Activated naive CD8-positive, alpha-beta T cell treated with anti-CD3 and anti-CD28 coated beads for 36 hours (primary cell): ENCODE measurements at regions not wholly inside any gene's neighbourhood (a gene's known extent, or its start where the extent isn't known, plus 50 kb on each side); places are given as distances from the start of the nearest gene placed in this dataset.

Experiments
- DNase-seq: peaks from one replicate; pipeline ENCODE4 v3.0.0; 2021
- H3K27ac Mint-ChIP-seq: one replicate; pipeline ENCODE4 v1.8.0; 2022; ENCODE audit warnings: mild to moderate bottlenecking, moderate library complexity, mixed read lengths
- H3K27me3 Mint-ChIP-seq: one replicate; pipeline ENCODE4 v1.8.0; 2022; ENCODE audit warnings: mild to moderate bottlenecking, mixed read lengths
- H3K36me3 Mint-ChIP-seq: one replicate; pipeline ENCODE4 v1.8.0; 2021; ENCODE audit warnings: mild to moderate bottlenecking, mixed read lengths
- H3K4me1 Mint-ChIP-seq: one replicate; pipeline ENCODE4 v1.8.0; 2021; ENCODE audit warnings: mixed read lengths
- H3K4me3 Mint-ChIP-seq: one replicate; pipeline ENCODE4 v1.8.0; 2022; ENCODE audit warnings: mild to moderate bottlenecking, moderate library complexity, mixed read lengths
- H3K9me3 Mint-ChIP-seq: one replicate; pipeline ENCODE4 v1.8.0; 2022; ENCODE audit warnings: mixed read lengths

DNA sequence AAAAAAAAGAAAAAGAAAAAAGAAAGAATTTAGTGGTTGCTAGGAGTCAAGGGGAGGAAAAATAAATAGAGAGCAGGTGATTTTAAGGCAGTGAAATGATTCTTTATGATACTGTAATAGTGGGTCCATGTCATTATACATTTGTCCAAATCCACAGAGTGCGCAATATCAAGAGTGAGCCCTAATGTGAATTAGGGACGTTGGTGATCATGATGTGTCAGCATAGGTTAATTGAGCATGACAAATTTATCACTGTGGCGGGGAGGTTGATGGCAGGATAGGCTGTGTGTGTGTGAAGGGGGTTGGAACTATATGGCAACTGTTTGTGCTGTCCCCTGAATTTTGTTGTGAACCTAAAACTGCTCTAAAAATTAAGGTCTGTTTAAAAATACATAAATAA, 357.8 kb downstream of the ICE1 start:
- no peak for DNase-seq
- no peaks in the 10 kb centered on the region for H3K4me1 Mint-ChIP-seq
- no peaks in the 10 kb centered on the region for H3K9me3 Mint-ChIP-seq
- no peaks in the 10 kb centered on the region for H3K36me3 Mint-ChIP-seq
- peaks cover 6% of the 10 kb centered on the region for H3K27me3 Mint-ChIP-seq
- no peak overlapping the region for H3K4me3 Mint-ChIP-seq
- no peak overlapping the region for H3K27ac Mint-ChIP-seq

DNA sequence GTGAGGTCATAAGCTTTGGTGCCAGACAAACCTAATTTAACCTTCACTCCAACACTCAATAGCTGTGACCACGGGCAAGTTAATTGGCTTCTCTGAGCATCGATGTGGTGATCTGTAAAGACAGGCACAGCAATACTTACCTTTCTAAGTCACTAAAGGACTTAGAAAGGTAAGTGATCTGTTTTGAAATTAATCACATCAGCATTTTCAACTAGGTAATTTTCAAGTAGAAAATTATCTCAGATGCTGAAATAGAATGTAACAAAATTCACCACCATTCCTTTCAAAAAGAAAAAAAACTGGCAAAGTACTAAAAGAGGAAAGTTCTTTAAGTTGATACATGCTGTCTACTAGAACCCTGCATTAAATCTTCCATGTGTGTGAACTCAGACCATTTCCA, 354.5 kb downstream of the ICE1 start:
- Mint-ChIP-seq H3K27me3 (peaks cover 9% of the 10 kb centered on the region), H3K4me3 (no peak overlapping the region), H3K27ac (no peak overlapping the region), H3K36me3 (no peaks in the 10 kb centered on the region), H3K4me1 (no peaks in the 10 kb centered on the region), H3K9me3 (no peaks in the 10 kb centered on the region)
- DNase-seq, result no peak

DNA sequence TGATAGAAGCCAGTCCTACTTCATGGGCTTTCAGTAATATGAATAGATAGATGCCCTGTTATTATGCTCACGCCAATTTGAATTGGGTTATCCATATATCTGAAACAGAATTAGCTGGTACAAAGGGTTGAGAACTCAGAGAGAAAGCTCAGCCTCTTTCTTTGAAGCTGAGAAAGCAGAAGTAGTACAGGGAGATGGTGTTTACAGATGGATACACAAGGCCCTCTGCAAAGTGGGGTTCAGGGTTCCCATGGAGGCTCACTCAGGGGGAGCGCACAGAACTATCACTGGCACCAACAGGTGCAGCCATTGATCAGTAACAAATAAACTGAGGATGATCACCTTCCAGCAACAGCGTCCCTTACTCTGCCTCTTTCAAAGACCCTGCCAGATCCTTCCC, 349.7 kb downstream of the ICE1 start:
- H3K27me3 Mint-ChIP-seq, result peaks cover 6% of the 10 kb centered on the region
- no peaks in the 10 kb centered on the region for H3K9me3 Mint-ChIP-seq
- H3K4me3 Mint-ChIP-seq, result no peak overlapping the region
- no peaks in the 10 kb centered on the region for H3K4me1 Mint-ChIP-seq
- no peak for DNase-seq
- H3K36me3 Mint-ChIP-seq, result no peaks in the 10 kb centered on the region
- H3K27ac Mint-ChIP-seq, result no peak overlapping the region

DNA sequence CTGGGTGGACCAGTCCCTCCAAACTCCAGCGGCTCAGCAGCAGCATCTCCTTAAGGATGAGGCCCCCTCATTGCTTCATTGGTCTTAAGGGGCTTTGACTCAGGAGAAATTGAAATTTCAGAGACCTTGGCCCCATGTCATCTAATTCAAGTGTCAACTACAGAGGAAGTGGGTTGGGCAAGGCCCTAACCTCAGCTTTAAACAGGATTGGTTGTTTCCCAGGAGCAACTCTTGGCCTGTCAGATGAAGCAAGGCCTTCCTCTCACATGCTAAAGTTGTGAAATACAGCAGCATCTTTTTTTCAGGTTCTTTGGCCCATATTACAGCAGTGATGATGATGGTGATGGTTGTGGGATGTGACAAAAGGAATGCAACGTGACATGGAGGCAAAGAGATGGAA, 348.3 kb downstream of the ICE1 start:
- H3K27ac Mint-ChIP-seq, result no peak overlapping the region
- DNase-seq, result no peak
- H3K36me3 Mint-ChIP-seq, result no peaks in the 10 kb centered on the region

DNA sequence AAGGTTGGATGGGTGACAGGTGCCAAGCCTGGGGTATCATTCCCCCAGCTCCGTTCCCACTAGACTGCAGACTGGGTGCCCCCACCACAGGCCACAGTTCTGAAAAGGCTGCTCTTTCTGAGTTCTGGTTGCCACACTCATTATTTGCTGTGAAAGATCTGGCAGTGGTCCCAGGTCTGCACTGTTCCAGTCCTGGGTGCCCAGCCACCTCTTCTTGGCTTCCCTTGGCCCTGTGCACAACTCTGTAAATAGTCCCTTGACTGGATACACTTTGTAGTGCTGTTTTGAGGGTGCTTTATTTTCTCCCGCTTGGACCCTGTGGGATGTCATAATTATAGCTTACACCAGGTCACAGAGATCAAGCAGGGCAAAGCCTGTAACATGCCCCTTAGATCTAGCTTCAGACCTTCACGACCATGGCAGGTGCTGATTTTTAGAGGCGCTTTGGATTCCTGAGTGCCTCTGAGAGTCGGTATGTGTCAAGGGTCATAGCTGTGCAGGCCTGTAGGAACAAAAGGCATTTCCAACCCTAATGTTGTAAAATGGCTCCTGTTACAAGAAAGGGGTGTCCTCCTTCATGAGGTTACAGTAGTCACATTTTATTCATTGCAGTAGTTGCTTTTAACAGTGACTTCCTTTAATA, 344.9 kb downstream of the ICE1 start:
- DNase-seq, result no peak
- Mint-ChIP-seq H3K9me3 (no peaks in the 10 kb centered on the region), H3K36me3 (no peaks in the 10 kb centered on the region), H3K27ac (no peak overlapping the region), H3K4me3 (no peak overlapping the region), H3K27me3 (peaks cover 13% of the 10 kb centered on the region), H3K4me1 (no peaks in the 10 kb centered on the region)

More for the DNA sequence above, 348.3 kb downstream of the ICE1 start:
- no peaks in the 10 kb centered on the region for H3K9me3 Mint-ChIP-seq
- no peak overlapping the region for H3K4me3 Mint-ChIP-seq
- H3K27me3 Mint-ChIP-seq, result peaks cover 6% of the 10 kb centered on the region
- H3K4me1 Mint-ChIP-seq, result no peaks in the 10 kb centered on the region

DNA sequence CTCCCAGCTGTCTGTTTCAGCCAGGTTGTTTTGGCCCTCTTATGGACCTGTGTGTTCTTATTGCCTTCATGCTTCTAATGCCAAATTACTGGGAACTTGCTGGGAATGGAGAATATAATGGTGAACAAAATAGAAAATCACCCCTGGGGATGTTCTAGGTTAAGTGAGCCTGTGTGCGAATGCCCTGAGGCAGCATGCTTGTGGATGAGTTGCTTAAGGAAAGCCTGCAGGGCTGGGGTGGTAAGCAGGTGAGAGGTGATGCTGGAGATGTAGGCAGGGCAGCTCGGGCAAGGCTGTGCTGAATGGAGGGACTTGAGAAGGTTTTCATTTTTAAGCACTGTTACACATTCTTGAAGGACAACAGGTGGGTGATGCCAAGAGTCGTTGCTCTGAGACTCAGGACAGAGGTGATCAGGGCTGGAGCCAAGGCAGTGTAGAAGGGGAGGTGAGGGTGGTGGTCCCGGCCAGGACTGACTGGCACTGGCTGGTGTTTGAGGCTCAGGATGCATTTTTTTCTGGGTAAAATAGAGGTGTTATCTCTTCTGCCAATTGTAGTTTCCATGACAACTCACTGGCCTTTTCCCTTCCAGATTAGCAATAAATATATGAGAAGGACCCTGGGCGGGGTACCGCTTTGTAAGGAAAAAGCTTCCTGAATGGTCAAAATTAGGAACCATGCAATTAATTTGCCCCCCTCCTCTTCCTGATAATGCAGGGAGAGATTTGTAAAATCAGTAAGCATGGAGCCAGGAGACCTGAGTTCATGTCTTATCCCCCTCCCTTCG, 342.8 kb downstream of the ICE1 start:
- Mint-ChIP-seq H3K27ac (no peak overlapping the region), H3K27me3 (peaks cover 13% of the 10 kb centered on the region), H3K36me3 (no peaks in the 10 kb centered on the region), H3K4me3 (no peak overlapping the region), H3K9me3 (no peaks in the 10 kb centered on the region), H3K4me1 (no peaks in the 10 kb centered on the region)
- no peak for DNase-seq

DNA sequence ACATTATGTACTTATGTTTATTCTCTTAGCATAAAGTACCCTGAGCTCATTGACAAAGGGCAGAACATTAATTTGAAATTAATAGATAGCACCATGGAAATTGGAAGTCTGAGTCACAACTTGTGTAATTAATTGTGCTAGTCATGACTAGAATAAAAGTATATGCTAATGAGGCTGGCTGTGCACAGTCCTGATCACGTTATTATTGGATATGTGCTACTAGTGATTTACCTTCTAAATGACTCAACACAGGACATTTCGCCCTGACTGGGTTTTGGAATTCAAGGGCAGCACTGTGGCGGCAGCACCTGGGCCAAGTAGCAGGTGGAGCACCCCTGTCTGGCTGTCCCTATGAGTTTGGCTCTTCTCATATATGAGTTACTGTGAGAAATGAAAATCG, 341.8 kb downstream of the ICE1 start:
- no peak overlapping the region for H3K4me3 Mint-ChIP-seq
- peaks cover 13% of the 10 kb centered on the region for H3K27me3 Mint-ChIP-seq
- no peaks in the 10 kb centered on the region for H3K9me3 Mint-ChIP-seq
- no peaks in the 10 kb centered on the region for H3K36me3 Mint-ChIP-seq
- no peak overlapping the region for H3K27ac Mint-ChIP-seq
- no peak for DNase-seq
- no peaks in the 10 kb centered on the region for H3K4me1 Mint-ChIP-seq

DNA sequence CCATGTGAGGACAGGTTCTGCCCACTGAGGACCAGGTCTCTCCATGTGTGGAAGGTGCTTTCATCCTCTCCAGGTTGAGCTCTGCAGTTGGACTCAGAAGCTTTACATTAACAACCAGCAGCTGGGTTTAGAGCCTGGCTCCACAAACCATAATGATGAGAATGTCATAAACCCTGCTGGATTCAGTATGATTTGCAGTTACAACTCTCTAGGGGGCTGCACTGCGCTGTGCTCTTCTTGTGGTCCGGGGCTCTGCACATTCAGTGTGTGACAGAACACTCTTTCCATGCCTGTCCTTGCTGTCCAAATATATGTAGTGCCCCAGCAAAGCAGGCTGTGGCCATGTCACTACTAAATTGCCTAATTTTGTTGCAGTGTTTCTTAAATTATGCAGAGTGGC, 334.3 kb downstream of the ICE1 start:
- Mint-ChIP-seq H3K4me1 (no peaks in the 10 kb centered on the region), H3K27ac (no peak overlapping the region), H3K27me3 (no peaks in the 10 kb centered on the region), H3K4me3 (no peak overlapping the region), H3K36me3 (no peaks in the 10 kb centered on the region), H3K9me3 (no peaks in the 10 kb centered on the region)
- DNase-seq, result no peak

DNA sequence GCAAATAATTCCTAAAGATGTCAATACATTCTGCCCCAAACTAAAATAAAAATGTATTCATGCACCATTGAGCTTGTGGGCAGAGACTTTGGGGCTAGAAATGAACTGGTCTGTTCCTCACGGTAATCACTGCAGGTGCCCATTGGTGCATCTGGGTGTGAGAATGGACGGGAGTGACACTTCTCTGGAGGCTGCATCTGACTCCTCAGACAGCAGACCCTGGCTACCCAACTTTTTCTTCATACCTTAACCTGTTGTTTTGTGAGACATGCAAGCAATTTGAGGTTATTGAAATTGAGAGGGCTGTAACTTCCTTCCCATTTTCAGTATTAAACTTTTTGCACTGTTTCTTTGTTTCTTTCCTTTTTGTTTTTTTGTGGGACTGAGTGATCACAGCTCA, 333.4 kb downstream of the ICE1 start:
- peaks cover 2% of the 10 kb centered on the region for H3K4me1 Mint-ChIP-seq
- H3K27me3 Mint-ChIP-seq, result no peaks in the 10 kb centered on the region
- no peaks in the 10 kb centered on the region for H3K36me3 Mint-ChIP-seq
- H3K4me3 Mint-ChIP-seq, result no peak overlapping the region
- no peak for DNase-seq
- no peaks in the 10 kb centered on the region for H3K9me3 Mint-ChIP-seq
- H3K27ac Mint-ChIP-seq, result no peak overlapping the region

DNA sequence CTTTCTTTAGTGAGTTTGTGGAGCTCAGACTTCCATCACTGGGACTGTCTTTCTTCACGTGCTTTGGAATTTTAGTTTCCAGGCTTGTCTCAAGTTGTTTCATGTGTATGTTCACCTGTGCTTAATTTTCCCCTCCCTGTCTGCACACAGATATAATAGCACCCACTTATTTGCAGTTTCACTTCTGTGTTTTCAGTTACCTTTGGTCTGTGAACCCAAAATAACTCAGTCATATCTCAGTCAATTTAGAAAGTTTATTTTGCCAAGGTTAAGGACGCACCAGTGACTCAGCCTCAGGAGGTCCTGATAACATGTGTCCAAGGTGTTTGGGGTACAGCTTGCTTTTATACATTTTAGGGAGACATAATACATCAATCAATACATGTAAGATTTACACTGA, 330.4 kb downstream of the ICE1 start:
- H3K36me3 Mint-ChIP-seq, result no peaks in the 10 kb centered on the region
- no peaks in the 10 kb centered on the region for H3K9me3 Mint-ChIP-seq
- H3K27ac Mint-ChIP-seq, result no peak overlapping the region
- peaks cover 9% of the 10 kb centered on the region for H3K27me3 Mint-ChIP-seq
- peaks cover 2% of the 10 kb centered on the region for H3K4me1 Mint-ChIP-seq
- no peak for DNase-seq
- no peak overlapping the region for H3K4me3 Mint-ChIP-seq

DNA sequence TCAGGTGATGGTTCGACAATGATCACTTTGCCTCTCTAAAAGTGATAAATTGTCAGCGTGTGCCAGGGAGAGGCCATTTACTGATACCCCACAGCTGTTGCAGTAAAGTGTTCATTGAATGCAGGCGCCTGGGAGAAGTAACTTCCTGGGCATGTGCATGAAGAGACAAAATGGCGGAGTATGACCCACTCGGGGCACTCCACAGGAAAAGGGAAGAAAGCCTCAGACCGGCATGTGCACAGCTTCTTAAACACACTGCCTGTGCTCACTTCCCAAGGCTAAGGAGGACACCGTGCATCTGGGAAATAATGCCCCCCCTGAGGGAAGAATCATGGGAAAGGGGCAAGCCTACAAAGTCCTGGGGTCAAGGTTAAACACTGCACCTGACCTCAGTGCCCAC, 329.5 kb downstream of the ICE1 start:
- Mint-ChIP-seq H3K9me3 (no peaks in the 10 kb centered on the region), H3K27me3 (peaks cover 9% of the 10 kb centered on the region), H3K27ac (no peak overlapping the region)

DNA sequence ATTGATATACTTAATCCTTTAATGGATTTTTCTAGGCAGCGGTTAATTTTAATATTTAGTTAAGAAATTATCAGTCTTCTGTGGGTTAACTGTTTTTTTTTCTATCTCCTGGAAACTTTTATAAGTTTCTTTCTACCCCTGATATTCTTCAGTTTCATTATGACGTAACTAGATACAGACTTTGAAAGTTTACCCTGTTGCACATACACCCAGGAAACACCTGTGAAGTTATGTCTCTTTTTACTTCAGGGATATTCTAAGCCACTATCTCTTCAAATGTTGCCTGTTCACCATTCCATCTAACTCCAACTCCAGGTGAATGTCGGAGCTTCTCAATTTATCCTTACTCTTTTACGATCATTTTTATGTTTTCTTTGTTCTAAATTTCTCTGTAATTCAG, 329.0 kb downstream of the ICE1 start:
- no peaks in the 10 kb centered on the region for H3K36me3 Mint-ChIP-seq
- H3K4me1 Mint-ChIP-seq, result peaks cover 2% of the 10 kb centered on the region
- no peak overlapping the region for H3K4me3 Mint-ChIP-seq
- H3K27me3 Mint-ChIP-seq, result peaks cover 9% of the 10 kb centered on the region
- DNase-seq, result no peak
- no peaks in the 10 kb centered on the region for H3K9me3 Mint-ChIP-seq
- no peak overlapping the region for H3K27ac Mint-ChIP-seq

More for the DNA sequence above, 329.5 kb downstream of the ICE1 start:
- H3K4me3 Mint-ChIP-seq, result no peak overlapping the region
- no peak for DNase-seq
- no peaks in the 10 kb centered on the region for H3K36me3 Mint-ChIP-seq
- H3K4me1 Mint-ChIP-seq, result peaks cover 2% of the 10 kb centered on the region

DNA sequence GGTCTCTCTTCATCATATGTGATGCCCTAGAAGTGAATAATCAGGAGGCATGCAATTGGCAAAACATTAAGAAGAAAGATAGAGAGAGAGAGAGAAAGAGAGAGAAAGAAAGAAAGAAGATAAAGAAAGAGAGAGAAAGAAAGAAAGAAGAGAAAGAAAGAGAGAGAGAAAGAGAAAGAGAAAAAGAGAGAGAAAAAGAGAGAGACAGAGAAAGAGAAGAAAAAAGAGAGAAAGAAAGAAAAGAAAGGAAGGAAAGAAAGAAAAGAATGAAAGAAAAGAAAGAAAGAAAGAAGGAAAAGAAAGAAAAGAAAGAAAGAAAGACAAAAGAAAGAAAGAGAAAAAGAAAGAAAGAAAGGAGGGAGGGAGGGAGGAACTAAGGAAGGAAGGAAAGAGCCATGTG, 318.9 kb downstream of the ICE1 start:
- peaks cover 9% of the 10 kb centered on the region for H3K27me3 Mint-ChIP-seq
- no peak for DNase-seq
- H3K27ac Mint-ChIP-seq, result no peak overlapping the region
- no peaks in the 10 kb centered on the region for H3K36me3 Mint-ChIP-seq
- H3K4me1 Mint-ChIP-seq, result no peaks in the 10 kb centered on the region
- H3K9me3 Mint-ChIP-seq, result peaks cover 19% of the 10 kb centered on the region
- no peak overlapping the region for H3K4me3 Mint-ChIP-seq

DNA sequence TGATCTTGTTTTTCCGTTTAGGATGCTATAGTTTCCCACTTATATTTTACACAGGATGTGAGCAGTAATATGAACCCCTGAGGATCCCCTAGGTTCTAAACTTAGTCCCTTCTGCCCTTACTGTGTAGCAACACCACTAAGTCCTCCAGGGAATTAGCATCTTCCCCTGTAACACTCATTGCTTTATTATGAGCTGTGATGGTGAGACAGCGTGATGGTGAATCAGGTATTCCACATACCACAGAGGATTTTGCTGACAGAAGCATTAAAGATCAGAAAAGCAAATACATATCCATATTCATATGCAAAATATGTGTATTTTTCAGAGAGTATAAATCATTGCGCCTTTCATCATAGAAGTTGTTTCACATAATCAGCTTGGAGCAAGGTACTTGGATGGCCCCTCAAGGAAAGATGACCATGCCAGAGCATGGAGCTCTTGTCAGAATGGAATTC, 317.0 kb downstream of the ICE1 start:
- no peak overlapping the region for H3K27ac Mint-ChIP-seq
- DNase-seq, result no peak
- no peak overlapping the region for H3K4me3 Mint-ChIP-seq
- peaks cover 5% of the 10 kb centered on the region for H3K9me3 Mint-ChIP-seq
- H3K27me3 Mint-ChIP-seq, result peaks cover 19% of the 10 kb centered on the region
- no peaks in the 10 kb centered on the region for H3K4me1 Mint-ChIP-seq
- H3K36me3 Mint-ChIP-seq, result no peaks in the 10 kb centered on the region

DNA sequence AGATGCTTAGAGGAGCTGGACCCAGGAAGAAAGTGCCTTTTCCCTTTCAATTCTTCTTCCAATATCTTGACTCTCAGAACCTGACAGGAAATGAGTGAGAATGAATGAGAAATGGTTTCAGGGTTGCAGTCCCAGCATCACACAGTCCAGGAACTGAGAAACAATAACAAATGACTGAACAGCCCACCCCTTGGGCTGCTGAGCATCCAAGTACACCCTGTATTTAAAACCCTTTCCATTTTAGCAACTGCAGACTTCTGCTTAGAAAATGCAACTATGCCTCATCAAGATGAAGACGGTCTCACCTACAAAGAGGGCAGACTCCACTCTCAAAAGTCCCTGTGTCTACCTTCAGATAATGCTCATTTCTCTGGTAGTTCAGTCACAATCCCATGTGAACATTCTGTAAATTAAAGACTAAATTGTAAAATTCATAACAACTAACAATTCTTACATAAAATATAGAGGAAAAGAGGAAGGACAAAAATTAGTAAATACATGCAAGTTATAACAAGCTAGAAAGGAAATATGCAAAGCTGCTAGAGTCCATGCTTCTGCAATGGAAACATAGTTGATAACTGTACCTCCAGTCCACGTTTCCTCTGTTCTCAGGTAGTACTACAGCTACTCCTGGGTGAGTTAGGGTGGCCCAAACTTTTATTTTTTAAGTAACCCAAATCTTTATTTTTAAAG, 316.5 kb downstream of the ICE1 start:
- no peak overlapping the region for H3K4me3 Mint-ChIP-seq
- no peak overlapping the region for H3K27ac Mint-ChIP-seq
- no peaks in the 10 kb centered on the region for H3K4me1 Mint-ChIP-seq
- no peaks in the 10 kb centered on the region for H3K36me3 Mint-ChIP-seq
- H3K9me3 Mint-ChIP-seq, result peaks cover 4% of the 10 kb centered on the region
- no peak for DNase-seq
- peaks cover 19% of the 10 kb centered on the region for H3K27me3 Mint-ChIP-seq
